Epithelial cell of esophagus (primary cell): ENCODE measurements at regions not wholly inside any gene's neighbourhood (a gene's known extent, or its start where the extent isn't known, plus 50 kb on each side); places are given as distances from the start of the nearest gene placed in this dataset.
A peak's percentile ranks its signal among the peaks of the same experiment; 100 is the strongest.
"Not testable (repeated sequence)": the region's sequence is repeated elsewhere in the genome, so short reads cannot be mapped to it uniquely, and the experiment has no call there.

Experiments
- DNase-seq: peaks from one replicate; pipeline ENCODE4 v3.0.0; 2010; ENCODE audit warnings: low read depth
- H3K4me3 ChIP-seq: 2 replicates; pipeline ENCODE4 v1.5.1; 2011; ENCODE audit warnings: mild to moderate bottlenecking, low read length, control low read depth
- TF ChIP-seq, protein P1 (sequence below): IDR thresholded peaks from 2 replicates; pipeline ENCODE4 v1.5.1; 2011; ENCODE audit warnings: low read depth, mild to moderate bottlenecking, low read length, control low read depth, inconsistent platforms; ENCODE audit not compliant: insufficient read depth; ENCODE audit errors: missing control alignments

DNA sequence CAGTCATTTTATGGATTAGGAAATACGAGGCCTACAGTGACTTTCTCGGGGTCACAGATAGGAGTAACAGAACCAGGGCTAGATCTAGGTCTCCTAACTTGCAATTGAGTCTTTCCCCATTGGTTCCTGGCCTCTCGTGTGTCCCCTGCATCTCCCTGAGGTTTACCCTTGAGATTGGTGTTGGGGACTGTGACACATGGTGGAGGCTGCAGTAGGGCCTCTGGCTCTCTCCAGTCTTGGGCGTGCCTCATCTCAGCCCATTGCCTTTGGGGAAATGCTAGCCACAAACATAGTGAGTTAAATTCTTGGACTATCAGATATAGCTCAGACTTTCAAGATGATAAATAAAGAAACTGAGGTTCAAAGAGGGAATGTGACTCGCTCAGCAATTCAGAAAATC is 212.1 kb downstream of the KCNRG start:
- TF ChIP-seq, protein P1, sequence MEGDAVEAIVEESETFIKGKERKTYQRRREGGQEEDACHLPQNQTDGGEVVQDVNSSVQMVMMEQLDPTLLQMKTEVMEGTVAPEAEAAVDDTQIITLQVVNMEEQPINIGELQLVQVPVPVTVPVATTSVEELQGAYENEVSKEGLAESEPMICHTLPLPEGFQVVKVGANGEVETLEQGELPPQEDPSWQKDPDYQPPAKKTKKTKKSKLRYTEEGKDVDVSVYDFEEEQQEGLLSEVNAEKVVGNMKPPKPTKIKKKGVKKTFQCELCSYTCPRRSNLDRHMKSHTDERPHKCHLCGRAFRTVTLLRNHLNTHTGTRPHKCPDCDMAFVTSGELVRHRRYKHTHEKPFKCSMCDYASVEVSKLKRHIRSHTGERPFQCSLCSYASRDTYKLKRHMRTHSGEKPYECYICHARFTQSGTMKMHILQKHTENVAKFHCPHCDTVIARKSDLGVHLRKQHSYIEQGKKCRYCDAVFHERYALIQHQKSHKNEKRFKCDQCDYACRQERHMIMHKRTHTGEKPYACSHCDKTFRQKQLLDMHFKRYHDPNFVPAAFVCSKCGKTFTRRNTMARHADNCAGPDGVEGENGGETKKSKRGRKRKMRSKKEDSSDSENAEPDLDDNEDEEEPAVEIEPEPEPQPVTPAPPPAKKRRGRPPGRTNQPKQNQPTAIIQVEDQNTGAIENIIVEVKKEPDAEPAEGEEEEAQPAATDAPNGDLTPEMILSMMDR, result no peak
- no peak for DNase-seq
- H3K4me3 ChIP-seq, result no peak overlapping the region

GRCh38 chr13:50228527-50228926 is 213.3 kb downstream of the KCNRG start:
- H3K4me3 ChIP-seq, result no peak overlapping the region
- DNase-seq, result no peak
- TF ChIP-seq, protein P1, result no peak

DNA sequence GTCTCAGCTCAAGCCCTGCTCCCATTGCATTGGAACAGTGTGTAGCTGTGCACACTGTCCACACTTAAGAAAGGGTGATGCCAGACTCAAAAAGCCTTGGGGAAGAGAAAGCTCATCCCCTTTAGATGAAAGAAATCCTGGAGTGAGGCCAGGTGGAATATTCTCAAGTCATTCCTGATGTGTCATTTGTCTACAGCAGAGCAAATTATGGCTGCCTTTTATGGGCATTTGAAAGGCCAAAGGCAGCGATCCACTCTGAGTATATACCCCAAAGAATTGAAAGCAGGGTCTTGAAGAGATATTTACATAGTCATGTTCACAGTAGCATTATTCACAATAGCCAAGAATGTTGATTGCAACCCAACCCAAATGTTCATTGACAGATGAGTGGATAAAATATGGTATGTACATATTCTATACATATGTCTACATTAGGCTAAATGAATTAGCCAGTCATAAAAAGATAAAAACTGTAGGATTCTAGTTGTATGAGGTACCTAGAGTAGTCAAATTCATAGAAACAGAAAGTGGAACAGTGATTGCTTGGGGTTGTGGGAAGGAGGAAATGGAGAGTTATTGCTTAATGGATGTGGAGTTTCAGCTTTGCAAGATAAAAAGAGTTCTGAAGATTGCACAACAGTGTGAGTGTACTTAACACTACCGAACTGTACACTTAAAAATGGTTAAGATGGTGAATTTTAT is 214.9 kb downstream of the KCNRG start:
- no peak overlapping the region for H3K4me3 ChIP-seq
- TF ChIP-seq, protein P1, result no peak
- DNase-seq, result peak; percentile 83

DNA sequence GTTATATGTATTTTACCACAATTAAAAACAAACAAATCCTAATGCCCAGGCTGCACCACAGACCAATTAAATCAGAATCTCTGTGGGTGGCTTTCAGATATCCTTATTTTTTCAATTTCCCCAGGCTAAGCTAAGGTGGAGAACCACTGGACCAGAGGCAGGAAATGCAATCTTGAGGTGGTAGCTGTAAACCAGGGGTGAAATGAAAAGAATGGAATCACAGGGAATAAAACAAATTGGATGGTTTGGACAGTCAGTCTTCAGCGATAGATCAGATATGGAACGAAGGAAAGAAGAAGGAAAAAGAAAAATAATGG is 215.4 kb downstream of the KCNRG start:
- DNase-seq, result no peak
- H3K4me3 ChIP-seq, result no peak overlapping the region

DNA sequence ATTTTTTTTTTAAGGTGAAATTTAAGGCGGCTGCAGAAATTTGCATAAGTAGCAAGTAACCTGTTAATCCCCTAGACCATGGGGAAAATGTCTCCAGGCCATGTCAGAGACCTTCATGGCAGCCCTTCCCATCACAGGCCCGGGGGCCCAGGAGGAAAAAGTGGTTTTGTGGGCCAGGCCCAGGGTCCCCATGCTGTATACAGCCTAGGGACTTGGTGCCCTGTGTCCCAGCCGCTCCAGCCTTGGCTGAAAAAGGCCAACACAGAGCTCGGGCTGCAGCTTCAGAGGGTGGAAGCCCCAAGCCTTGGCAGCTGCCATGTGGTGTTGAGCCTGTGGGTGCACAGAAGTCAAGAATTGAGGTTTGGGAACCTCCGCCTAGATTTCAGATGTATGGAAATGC is 218.3 kb downstream of the KCNRG start:
- DNase-seq, H3K4me3 ChIP-seq: not testable (repeated sequence)

More for the DNA sequence above, 215.4 kb downstream of the KCNRG start:
- TF ChIP-seq, protein P1, result no peak

DNA sequence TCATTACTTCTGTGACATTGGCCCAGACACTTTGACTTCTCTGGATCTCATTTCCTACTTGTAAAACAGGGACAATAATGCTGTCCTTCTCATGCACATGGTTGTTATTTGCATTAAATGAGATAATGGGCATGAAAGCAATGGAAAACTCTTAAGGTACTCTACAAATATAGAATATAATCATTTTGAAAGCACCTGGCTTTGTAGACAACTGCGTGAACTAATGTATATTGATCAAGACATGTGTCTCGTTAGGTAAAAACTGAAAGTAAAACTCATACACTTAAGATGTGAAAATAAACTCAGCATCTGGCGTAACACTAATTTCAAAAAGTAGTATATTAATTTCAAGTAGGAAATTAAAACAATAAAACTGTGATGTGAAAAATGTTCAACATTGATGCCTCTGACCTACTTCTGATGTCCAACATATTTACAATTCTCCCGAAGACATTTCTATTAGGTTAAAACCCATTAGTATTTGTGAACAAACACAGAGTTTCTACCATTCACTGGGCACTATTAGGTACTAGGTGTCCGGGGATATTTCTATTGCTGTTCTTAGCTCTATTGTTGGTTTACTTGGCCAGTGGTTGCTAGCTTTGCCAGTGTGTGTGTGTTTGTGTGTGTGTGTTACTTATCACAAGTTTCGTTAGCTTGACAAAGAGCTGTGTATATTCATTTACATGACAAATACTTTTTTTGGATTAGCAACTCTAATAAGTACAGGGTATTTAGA is 220.5 kb downstream of the KCNRG start:
- TF ChIP-seq, protein P1, result no peak
- DNase-seq, result no peak
- H3K4me3 ChIP-seq, result no peak overlapping the region

DNA sequence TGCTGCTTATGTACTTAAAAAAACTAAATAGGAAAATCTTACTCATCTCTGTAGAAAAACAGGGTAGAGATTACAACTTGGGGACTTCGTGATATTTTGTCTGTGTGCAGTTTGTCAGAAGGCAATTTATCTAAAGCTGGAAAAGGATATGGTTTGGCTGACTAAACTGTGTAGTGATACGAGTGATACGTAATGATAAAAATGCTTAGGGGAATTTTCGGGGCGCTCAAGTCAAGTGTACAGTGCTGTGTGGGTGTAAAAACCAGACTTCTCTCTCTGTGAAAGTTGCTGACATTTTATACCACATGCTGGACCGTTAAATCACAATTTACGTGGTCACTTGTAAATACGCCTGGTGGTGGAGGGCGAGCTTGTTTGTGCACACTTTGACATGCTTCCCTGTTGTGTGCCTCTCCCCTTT is 221.7 kb downstream of the KCNRG start:
- TF ChIP-seq, protein P1, result no peak
- no peak overlapping the region for H3K4me3 ChIP-seq
- no peak for DNase-seq
